D721Med (cell line): ENCODE measurements at regions not wholly inside any gene's neighbourhood (a gene's known extent, or its start where the extent isn't known, plus 50 kb on each side); places are given as distances from the start of the nearest gene placed in this dataset.

ENCODE experiments used
- DNase-seq: peaks from one replicate; pipeline ENCODE4 v3.0.0; 2011; ENCODE audit warnings: low spot score; ENCODE audit not compliant: insufficient read length
- FAIRE-seq: peaks from 2 replicates; lab custom pipeline; 2011; peaks lifted over from hg19 to GRCh38; lab: Jason Lieb, UNC
- CTCF ChIP-seq: IDR thresholded peaks from 2 replicates; pipeline ENCODE4 v1.5.1; 2012; ENCODE audit warnings: mild to moderate bottlenecking, control low read depth; ENCODE audit not compliant: insufficient read depth; ENCODE audit errors: missing control alignments

GRCh38 chr15:98263787-98264186, 303.3 kb downstream of the ARRDC4 start:
- FAIRE-seq (no peak), DNase-seq (no peak)
- no peak for TF ChIP-seq CTCF

- TF ChIP-seq CTCF: no peak
- DNase-seq (no peak), FAIRE-seq (no peak)
These were observed 305.8 kb downstream of the ARRDC4 start for GRCh38 chr15:98266295-98266694.

GRCh38 chr15:98268163-98268562, 307.7 kb downstream of the ARRDC4 start:
- no peak for DNase-seq
- no peak for TF ChIP-seq CTCF
- no peak for FAIRE-seq

- FAIRE-seq: no peak
- DNase-seq: no peak
- no peak for TF ChIP-seq CTCF
These were observed 312.1 kb downstream of the ARRDC4 start for GRCh38 chr15:98272625-98273024.

GRCh38 chr15:98276018-98276417, 315.5 kb downstream of the ARRDC4 start:
- no peak for TF ChIP-seq CTCF
- DNase-seq: no peak
- no peak for FAIRE-seq

GRCh38 chr15:98277602-98278001, 317.1 kb downstream of the ARRDC4 start:
- no peak for TF ChIP-seq CTCF
- DNase-seq: no peak
- FAIRE-seq: no peak

- FAIRE-seq: no peak
- TF ChIP-seq CTCF: no peak
- DNase-seq: no peak
These were observed 319.9 kb downstream of the ARRDC4 start for GRCh38 chr15:98280284-98280975.
